ENCODE measurements at regions not wholly inside any gene's neighbourhood (a gene's known extent, or its start where the extent isn't known, plus 50 kb on each side); places are given as distances from the start of the nearest gene placed in this dataset.

- no peak for DNase-seq
These were observed 164.5 kb downstream of the ZNF608 start for GRCh38 chr5:124581738-124582560.

- no peak for DNase-seq
These were observed 165.3 kb downstream of the ZNF608 start for GRCh38 chr5:124580925-124581737.

GRCh38 chr5:124580512-124580911 lies 165.9 kb downstream of the ZNF608 start:
- no peak for DNase-seq

- DNase-seq, result no peak
These were observed 169.5 kb downstream of the ZNF608 start for GRCh38 chr5:124576848-124577409.

- no peak for DNase-seq
These were observed 170.7 kb downstream of the ZNF608 start for GRCh38 chr5:124575725-124576124.

GRCh38 chr5:124574521-124575436 lies 171.7 kb downstream of the ZNF608 start:
- no peak for DNase-seq

- no peak for DNase-seq
These were observed 173.5 kb downstream of the ZNF608 start for GRCh38 chr5:124572971-124573370.

GRCh38 chr5:124570285-124571035 lies 176.0 kb downstream of the ZNF608 start:
- no peak for DNase-seq

- DNase-seq, result no peak
These were observed 179.5 kb downstream of the ZNF608 start for GRCh38 chr5:124566875-124567450.

- no peak for DNase-seq
These were observed 185.0 kb downstream of the ZNF608 start for GRCh38 chr5:124561451-124561850.

- DNase-seq, result no peak
These were observed 186.1 kb downstream of the ZNF608 start for GRCh38 chr5:124560370-124560769.

GRCh38 chr5:124557761-124558160 lies 188.7 kb downstream of the ZNF608 start:
- no peak for DNase-seq

- no peak for DNase-seq
These were observed 191.5 kb downstream of the ZNF608 start for GRCh38 chr5:124554746-124555578.

GRCh38 chr5:124553911-124554310 lies 192.5 kb downstream of the ZNF608 start:
- DNase-seq, result no peak

GRCh38 chr5:124552526-124552925 lies 193.9 kb downstream of the ZNF608 start:
- DNase-seq, result no peak

GRCh38 chr5:124551939-124552279 lies 194.5 kb downstream of the ZNF608 start:
- no peak for DNase-seq

GRCh38 chr5:124550731-124551130 lies 195.7 kb downstream of the ZNF608 start:
- DNase-seq, result no peak

GRCh38 chr5:124549891-124550436 lies 196.5 kb downstream of the ZNF608 start:
- DNase-seq, result no peak

- DNase-seq, result no peak
These were observed 199.8 kb downstream of the ZNF608 start for GRCh38 chr5:124546643-124547042.

- no peak for DNase-seq
These were observed 201.9 kb downstream of the ZNF608 start for GRCh38 chr5:124544366-124545055.

Data from effector CD4-positive, alpha-beta T cell (primary cell).